Parathyroid adenoma (tissue), 2 donors: ENCODE measurements at regions not wholly inside any gene's neighbourhood (a gene's known extent, or its start where the extent isn't known, plus 50 kb on each side); places are given as distances from the start of the nearest gene placed in this dataset.

Source experiments
- H2AFZ ChIP-seq: fragments of 300-600 bp; sonication (generic); one replicate; pipeline ENCODE4 v1.7.0; 2017; ENCODE audit warnings: antibody characterized with exemption, mild to moderate bottlenecking
- H3K27ac ChIP-seq: fragments of 300-600 bp; sonication (generic); one replicate; pipeline ENCODE4 v1.7.0; 2017
- H3K27me3 ChIP-seq: fragments of 300-600 bp; sonication (generic); one replicate; pipeline ENCODE4 v1.7.0; 2017; ENCODE audit warnings: low read length; ENCODE audit not compliant: control insufficient read depth, insufficient read depth
- H3K36me3 ChIP-seq: fragments of 300-600 bp; sonication (generic); one replicate; pipeline ENCODE4 v1.7.0; 2017; ENCODE audit warnings: low read length; ENCODE audit not compliant: control insufficient read depth, insufficient read depth
- H3K4me1 ChIP-seq: fragments of 300-600 bp; sonication (generic); one replicate; pipeline ENCODE4 v1.7.0; 2017; ENCODE audit warnings: control low read depth
- H3K4me2 ChIP-seq: fragments of 300-600 bp; sonication (generic); one replicate; pipeline ENCODE4 v1.7.0; 2017; ENCODE audit warnings: low read length
- H3K4me3 ChIP-seq: fragments of 300-600 bp; sonication (generic); one replicate; pipeline ENCODE4 v1.7.0; 2017; ENCODE audit warnings: low read depth, low read length
- H3K79me2 ChIP-seq: fragments of 300-600 bp; sonication (generic); one replicate; pipeline ENCODE4 v1.7.0; 2017; ENCODE audit warnings: control low read depth
- H3K9ac ChIP-seq: fragments of 300-600 bp; sonication (generic); one replicate; pipeline ENCODE4 v1.7.0; 2017; ENCODE audit warnings: mild to moderate bottlenecking
- H3K9me3 ChIP-seq: fragments of 300-600 bp; sonication (generic); one replicate; pipeline ENCODE4 v1.7.0; 2017; ENCODE audit warnings: low read length; ENCODE audit not compliant: control insufficient read depth
- CTCF ChIP-seq: fragments of 300-600 bp; sonication (generic); IDR thresholded peaks from one replicate; pipeline ENCODE4 v1.7.0; 2017; ENCODE audit warnings: antibody characterized with exemption, mild to moderate bottlenecking
- donor health status: primary hyperparathyroidism.

GRCh38 chr14:36028218-36028617 is 148.3 kb downstream of the PTCSC3 start:
- Histone ChIP-seq H3K4me3 (no peak overlapping the region), H3K4me2 (no peak overlapping the region), H3K36me3 (no peaks in the 10 kb centered on the region), H3K9me3 (no peaks in the 10 kb centered on the region), H3K27ac (no peak overlapping the region), H3K4me1 (no peaks in the 10 kb centered on the region), H3K79me2 (no peaks in the 10 kb centered on the region), H3K27me3 (no peaks in the 10 kb centered on the region), H2AFZ (no peak overlapping the region), H3K9ac (no peak overlapping the region)
- TF ChIP-seq CTCF = no peak

GRCh38 chr14:36027354-36027753 is 149.2 kb downstream of the PTCSC3 start:
- no peak overlapping the region for H3K9ac ChIP-seq
- H3K4me3 ChIP-seq = no peak overlapping the region
- TF ChIP-seq CTCF = no peak
- H2AFZ ChIP-seq = no peak overlapping the region
- no peak overlapping the region for H3K4me2 ChIP-seq
- H3K4me1 ChIP-seq = no peaks in the 10 kb centered on the region
- no peaks in the 10 kb centered on the region for H3K36me3 ChIP-seq
- no peak overlapping the region for H3K27ac ChIP-seq
- H3K27me3 ChIP-seq = no peaks in the 10 kb centered on the region
- H3K79me2 ChIP-seq = no peaks in the 10 kb centered on the region
- H3K9me3 ChIP-seq = no peaks in the 10 kb centered on the region

GRCh38 chr14:36022765-36023410 is 153.6 kb downstream of the PTCSC3 start:
- no peak for TF ChIP-seq CTCF
- Histone ChIP-seq H3K4me1 (no peaks in the 10 kb centered on the region), H3K79me2 (no peaks in the 10 kb centered on the region), H3K27me3 (no peaks in the 10 kb centered on the region), H3K4me2 (no peak overlapping the region), H3K36me3 (no peaks in the 10 kb centered on the region), H2AFZ (no peak overlapping the region), H3K9ac (no peak overlapping the region), H3K4me3 (no peak overlapping the region), H3K27ac (no peak overlapping the region), H3K9me3 (no peaks in the 10 kb centered on the region)

- no peak overlapping the region for H3K4me3 ChIP-seq
- no peaks in the 10 kb centered on the region for H3K9me3 ChIP-seq
- TF ChIP-seq CTCF = no peak
- no peak overlapping the region for H3K9ac ChIP-seq
- H2AFZ ChIP-seq = no peak overlapping the region
- H3K27ac ChIP-seq = no peak overlapping the region
- no peak overlapping the region for H3K4me2 ChIP-seq
- no peaks in the 10 kb centered on the region for H3K4me1 ChIP-seq
- H3K36me3 ChIP-seq = no peaks in the 10 kb centered on the region
- no peaks in the 10 kb centered on the region for H3K79me2 ChIP-seq
- H3K27me3 ChIP-seq = no peaks in the 10 kb centered on the region
Observed at GRCh38 chr14:36021591-36022320, 154.8 kb downstream of the PTCSC3 start.

GRCh38 chr14:36021030-36021422 is 155.5 kb downstream of the PTCSC3 start:
- H3K9me3 ChIP-seq = no peaks in the 10 kb centered on the region
- H3K9ac ChIP-seq = no peak overlapping the region
- H3K27me3 ChIP-seq = no peaks in the 10 kb centered on the region
- no peak overlapping the region for H3K4me2 ChIP-seq
- H2AFZ ChIP-seq = no peak overlapping the region
- H3K4me3 ChIP-seq = no peak overlapping the region
- H3K27ac ChIP-seq = no peak overlapping the region
- no peak for TF ChIP-seq CTCF
- H3K36me3 ChIP-seq = no peaks in the 10 kb centered on the region
- no peaks in the 10 kb centered on the region for H3K4me1 ChIP-seq
- no peaks in the 10 kb centered on the region for H3K79me2 ChIP-seq
